Endometrium (tissue), 2 donors: ENCODE measurements at regions not wholly inside any gene's neighbourhood (a gene's known extent, or its start where the extent isn't known, plus 50 kb on each side); places are given as distances from the start of the nearest gene placed in this dataset.
"Not testable (repeated sequence)": the region's sequence is repeated elsewhere in the genome, so short reads cannot be mapped to it uniquely, and the experiment has no call there.

Source experiments
- FAIRE-seq: peaks from 2 replicates; lab custom pipeline; 2012; peaks lifted over from hg19 to GRCh38; lab: Jason Lieb, UNC
- donor health status: control.
- donor health status: control.

DNA sequence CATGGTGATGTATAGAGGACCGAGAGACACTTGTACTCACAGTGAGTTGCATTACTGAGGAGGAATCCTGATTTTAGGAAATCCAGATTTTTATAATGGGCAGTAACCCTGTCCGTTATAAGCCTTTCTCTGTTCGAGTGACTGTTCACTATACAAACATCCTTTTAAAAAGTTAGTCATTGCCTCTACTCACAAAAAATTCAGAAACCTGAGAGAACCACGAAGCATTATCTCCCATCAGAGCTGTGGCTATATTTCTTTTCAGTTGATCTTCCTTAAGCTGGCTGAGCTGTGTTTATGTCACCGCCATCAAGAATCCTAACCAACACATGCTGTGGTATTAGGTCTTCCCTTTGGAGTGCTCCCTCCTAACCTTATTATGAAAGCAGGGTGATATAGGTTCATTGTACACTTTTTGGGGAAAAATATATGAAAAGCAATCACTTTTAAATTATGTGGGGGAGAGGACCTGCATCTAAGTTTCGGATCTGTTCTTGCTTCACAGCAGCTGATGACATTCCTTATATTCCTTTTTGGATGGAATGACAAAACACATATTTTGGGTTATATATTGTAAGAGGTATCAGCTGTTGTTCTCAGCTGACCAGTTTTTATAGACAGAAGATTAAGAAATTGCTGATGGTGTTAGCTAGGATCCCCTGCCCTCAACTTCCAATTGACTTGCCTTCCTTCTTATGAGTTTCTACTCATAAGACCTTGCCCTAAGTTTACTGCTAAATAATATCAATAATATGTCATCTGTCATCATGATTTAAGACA, 465.9 kb upstream of the RASGRP1 start:
- no peak for FAIRE-seq

DNA sequence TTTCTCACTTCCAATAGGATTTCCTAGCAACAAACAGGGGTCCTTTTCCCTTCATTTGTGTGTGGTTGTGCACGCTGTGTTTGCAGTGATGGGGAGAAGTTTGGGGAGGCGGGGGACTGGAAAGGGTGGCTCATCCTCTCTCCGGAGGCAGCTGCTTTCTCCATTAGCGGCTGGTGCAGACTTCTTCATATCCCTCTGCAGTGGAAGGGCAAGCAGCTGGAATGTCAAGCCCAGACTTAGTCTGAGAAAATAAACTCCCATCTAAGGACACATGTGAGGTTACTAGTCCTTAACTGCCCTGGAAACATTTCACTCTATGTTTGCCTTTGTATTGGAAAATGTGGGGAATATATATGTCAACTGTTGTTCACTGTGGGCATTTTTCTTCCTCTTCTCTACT, 467.0 kb upstream of the RASGRP1 start:
- no peak for FAIRE-seq

DNA sequence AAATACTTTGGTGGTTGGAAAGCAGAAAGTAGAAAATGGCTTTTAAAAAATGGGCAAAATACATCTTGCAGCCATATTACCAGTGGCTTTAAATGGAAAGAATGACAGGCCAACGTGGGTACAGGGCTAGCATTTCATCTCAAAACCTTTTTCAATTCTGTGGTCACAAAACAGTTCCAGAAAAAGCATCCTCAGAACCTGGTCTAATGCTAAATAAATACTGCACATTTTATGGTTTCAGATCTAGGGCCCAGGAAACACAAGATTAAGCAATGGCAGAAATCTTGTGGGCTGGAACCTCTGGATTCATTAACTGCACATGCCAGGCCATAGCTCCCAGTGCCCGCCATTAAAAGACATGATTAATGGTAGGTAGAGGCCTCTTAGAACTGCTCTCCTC, 470.2 kb upstream of the RASGRP1 start:
- no peak for FAIRE-seq

DNA sequence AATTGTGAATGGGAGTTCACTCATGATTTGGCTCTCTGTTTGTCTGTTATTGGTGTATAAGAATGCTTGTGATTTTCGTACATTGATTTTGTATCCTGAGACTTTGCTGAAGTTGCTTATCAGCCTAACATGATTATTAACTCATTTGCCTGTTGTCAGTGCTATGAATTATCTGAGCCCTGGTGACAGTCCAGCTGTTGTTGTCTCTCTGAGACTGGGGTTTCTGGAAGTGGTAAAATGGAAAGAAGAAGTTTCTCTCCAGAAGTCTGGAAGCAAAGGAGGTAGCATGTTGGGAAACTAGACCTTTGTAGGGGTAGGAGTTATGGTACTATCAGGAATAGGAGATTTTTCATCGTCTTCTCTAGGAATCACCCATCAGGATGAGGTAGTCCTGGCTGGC, 473.0 kb upstream of the RASGRP1 start:
- not testable (repeated sequence) for FAIRE-seq

DNA sequence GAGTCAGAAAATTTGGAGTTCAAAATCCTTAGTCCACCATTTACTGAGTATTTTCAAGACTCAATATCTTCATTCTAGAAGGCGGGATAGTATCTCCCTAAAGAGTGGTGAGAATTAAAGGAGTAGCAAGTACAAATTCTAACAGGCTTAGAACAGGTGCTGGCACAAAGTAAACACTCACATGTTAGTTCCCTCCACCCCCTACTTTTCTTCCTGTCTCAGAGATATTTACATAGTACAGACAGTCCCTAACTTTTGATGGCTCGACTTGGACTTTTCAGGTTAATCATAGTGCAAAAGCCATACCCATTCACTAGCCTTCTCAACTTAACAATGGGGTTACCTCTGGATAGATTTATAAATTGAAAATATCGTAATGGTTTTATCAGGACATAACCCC, 476.2 kb upstream of the RASGRP1 start:
- no peak for FAIRE-seq

DNA sequence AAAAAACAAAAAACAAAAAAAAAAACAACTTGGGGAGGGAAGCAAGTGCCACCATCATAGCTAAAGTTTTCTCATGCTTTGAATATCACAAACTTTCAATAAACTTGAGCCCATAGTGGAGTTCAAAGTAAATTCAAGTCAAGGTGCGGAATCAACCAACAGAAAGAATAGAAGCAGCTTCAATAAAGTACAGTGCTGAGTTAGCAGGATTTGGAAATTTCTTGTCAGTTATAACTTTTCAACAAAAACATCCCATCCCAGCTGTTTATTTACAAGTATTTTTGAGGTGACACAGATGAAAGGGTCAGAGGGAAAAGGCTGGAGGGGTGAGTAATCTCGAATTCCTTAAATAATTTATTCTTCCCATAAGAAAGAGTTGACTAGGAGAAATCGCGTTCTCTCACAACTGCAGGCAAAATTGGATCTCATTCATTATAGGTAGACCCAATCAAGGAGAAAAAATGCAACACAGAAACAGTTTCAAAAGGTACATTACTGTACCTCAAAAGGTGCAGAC, 477.4 kb upstream of the RASGRP1 start:
- no peak for FAIRE-seq

DNA sequence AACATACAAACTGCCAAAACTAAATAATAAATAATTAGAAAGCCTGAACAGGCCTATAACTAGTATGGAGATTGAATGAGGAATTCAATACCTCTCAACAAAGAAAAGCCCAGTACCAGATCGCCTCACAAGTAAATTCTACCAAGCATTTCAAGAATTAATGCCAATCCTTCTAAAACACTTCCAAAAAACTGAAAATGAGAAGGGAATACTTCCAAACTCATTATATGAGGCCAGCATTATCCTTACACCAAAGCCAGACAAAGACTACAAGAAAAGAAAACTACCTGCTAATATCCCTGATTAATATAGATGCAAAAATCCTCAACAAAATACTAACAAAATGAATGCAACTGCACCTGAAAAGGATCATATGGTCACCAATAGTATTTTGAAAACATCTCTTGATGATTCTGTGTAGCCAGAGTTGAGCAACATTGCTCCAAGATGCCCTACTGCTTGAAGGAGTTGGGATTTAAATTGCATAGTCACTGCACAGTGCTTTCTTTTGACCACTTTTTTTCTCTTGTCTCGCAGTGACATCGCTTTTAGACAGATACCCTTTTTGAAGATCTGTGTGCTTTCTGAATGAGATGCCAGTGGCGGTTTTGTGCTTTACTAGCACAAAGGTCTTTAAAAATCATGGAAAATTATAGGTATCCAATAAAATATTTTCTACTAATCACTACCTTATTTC, 487.2 kb upstream of the RASGRP1 start:
- no peak for FAIRE-seq

DNA sequence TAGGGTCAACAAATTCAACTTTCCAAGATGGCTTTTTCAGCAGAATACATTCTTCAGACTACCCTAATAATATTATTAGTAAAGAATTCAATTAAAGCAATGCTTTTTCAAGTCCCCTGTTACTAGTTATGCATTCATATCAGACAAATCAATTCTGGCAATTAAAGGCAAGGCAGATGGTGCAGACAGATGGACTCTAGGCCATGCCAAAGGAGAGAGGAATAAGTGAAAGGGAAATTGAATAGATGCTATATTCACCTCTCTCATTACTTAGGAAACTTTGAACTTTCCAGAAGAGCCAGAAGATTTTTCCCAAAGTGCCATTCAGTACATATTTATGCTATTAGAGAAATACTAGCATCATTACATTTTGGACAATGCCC, 487.7 kb upstream of the RASGRP1 start:
- no peak for FAIRE-seq

DNA sequence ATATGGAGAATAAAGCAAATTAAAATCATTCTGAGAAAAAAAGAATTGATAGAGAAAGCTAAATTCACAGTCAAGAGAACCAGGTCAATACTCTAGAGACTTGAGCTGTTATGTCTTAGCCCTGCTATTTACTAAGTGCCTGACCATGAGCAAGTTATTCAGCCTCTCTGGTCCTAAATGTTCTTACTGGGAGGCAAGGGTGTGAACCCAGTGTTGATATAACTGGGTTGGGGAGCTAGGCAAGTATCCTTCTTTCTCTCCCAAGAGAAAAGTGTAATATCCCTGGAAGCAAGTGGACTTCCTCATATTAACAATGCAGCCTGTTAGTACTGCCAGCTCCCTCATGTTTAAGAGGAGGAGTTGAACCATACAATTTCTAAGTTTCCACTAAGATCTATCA, 488.9 kb upstream of the RASGRP1 start:
- FAIRE-seq = no peak

DNA sequence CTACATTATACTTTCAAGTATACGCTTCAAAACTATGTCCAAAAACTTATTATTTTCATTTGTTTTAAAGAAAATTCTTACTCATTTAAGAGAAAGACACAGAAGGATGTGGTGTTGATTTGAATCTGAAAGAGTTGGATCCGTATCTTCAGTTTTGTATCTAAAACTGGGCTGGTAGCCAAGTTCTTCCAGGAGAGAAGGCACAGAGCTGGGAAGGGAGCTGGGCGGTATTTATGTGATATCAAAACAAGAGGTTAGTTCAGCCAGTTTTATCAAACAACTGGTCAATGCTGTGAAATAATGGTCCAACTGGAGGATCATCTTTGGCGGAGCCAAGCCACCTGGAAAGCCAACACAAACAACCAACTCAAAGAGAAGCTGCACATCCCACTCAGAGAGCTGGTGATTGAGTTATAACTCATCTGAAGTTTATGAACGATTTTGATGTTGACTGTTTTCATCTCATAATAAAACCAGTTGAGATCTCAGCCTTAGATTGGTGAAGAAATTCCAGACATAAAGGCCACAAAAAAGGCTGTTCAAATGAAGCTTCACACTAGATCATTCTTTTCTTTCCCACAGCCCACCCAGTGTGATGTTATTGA, 489.6 kb upstream of the RASGRP1 start:
- FAIRE-seq = peak; percentile 97

DNA sequence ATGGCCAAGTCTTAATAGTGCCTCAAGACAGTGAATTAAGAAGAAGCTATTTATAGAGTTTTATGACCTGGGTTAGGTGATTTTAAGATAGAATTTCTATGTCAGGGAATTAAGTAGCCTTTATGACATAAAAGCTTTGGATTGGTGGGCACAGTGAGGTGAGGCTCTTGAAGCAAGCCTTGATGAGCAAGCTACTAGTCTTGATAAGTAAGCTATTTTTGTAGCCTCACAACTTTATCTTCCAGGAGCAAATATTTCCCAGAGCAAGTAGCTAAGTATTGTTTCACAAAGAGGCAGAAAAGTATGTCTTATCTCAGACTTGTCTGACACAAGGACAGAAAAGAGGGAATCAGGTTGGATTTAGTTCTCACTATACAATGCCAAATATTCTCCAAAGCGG, 491.7 kb upstream of the RASGRP1 start:
- FAIRE-seq = no peak

DNA sequence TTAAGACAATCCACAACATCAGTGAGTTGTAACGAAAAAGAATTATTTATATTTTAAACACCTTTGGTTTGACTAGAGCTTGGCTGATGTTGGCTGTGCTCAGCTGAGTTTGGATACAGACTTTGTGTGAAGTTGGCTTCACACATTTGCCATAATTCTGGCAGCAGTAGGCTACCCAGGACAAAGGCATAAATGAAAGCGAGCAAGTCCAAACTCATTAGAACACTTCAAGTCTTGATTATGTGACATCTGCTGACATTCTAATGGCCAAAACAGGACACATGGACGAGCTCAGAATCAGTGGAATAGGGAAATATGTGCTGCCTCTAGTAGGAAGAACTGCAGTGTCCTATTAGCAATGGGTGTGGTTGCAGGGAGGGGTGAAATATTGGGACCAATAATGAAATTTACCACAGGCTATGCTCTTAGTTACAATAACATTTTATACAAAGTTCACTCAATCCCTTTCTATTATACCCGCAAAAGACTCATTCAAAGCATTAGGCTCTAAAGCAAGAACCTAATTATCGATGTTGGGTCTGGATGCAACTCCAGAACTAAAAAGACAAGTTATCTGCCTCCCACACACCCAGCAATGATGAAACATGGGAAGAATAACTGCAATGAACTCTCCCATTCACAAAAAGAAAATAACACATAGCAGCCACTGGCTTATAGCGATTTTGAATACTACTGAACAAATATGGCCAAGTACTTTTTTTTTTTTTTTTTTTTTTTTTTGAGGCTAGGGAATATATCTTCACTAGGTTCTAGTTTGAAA, 493.9 kb upstream of the RASGRP1 start:
- no peak for FAIRE-seq

DNA sequence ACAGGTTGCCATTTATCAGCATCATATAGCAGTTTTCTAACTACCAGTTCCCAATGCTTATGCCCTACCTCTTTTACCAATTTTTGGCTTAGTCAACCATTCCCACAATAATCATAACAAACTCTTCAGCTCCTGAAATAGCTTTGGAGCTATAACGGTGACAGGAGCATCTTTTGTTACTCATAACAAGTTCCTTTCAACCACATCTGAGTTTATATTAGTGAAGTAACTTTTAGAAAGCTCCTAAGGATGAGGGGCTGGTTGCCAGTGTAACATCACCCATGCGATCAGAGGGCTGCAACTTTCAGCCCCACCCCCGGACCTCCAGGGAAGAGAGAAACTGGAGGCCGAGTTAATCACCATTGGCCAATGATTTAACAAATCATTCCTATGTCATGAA, 495.3 kb upstream of the RASGRP1 start:
- no peak for FAIRE-seq

DNA sequence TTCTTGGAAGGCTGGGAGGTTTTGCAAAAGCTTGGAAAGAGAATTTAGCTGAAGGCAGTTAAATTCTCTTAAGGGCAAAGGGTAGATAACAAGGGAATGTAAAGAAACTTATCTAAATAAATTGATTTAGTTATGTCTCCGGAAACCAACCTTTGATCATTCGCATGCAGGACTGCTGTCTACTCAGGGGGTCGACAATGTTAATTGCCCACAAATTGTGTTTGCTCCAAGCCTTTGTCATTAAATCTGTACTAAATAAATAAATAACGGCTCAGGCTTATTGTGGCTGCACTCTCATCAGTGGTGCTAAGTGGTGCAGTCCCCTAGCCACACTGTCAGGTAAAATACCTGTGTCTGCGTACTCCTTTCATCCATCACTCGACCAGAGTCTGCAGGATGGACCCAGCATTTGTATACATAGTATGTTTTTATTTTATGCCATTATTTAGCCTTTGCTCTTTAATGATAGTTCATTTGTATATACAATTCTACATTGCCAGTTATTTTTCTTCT, 497.4 kb upstream of the RASGRP1 start:
- no peak for FAIRE-seq

DNA sequence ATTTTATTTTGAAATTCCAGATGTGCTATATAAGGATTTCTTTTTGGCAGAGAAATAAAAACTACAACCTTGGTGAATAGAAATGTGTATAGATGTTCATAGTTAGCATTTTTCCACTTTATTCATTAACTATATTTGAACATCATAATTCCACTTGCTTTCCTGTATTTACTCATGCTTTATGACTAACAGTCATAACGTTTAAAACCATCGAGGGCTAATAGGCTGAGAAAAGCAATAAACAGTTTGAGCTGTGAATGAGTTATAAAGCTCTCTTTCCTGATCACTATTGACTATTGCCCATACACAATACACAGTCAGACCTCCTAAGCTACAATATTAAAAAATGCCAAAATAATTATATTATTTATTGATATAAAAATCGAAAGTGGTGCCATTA, 502.1 kb upstream of the RASGRP1 start:
- FAIRE-seq = no peak

DNA sequence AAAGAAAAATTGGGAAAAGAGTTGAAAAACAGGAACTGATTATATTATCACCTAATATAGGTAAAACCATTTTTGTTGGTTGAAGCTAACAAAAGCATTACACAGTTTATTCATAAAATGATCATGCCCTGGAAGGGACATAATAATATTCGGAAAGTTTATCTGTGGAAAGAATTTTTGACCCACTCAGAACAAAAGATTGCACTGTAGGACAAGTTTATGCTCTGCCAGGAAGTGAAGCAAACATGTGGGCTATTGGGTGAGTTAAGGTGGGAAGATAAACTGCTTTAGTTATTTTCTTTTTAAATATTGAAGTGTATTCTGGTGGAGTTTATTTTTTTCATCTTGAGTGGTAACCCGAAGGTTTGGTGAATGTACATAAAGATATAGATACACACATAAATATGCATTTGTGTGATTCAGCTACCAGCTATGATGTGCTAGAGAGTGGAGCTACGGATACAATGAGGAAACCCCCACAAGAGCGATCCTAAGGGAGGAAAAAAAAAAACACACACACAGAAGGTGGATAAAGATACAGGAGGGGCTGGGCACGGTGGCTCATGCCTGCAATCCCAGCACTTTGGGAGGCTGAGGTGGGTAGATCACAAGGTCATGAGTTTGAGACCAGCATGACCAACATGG, 506.4 kb upstream of the THBS1 start:
- no peak for FAIRE-seq

DNA sequence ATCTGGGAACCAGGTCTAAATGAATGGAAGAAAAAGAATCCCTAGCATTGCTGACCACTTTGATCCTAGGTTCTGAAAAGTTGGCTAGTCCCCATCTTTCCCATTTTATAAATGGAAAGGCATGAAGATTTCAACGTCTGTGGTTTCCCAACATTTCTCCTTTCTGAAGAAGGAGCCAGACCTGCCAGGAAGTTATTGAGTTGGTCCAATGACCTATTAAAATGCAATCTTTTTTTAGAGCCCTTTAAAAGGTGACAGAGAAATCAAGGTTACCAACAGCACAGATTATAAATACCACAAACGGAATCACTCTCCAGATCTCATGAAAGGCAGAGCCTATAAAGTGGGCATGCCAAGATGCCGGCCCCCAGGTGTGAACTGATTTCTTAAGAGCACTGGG, 505.6 kb upstream of the THBS1 start:
- no peak for FAIRE-seq

DNA sequence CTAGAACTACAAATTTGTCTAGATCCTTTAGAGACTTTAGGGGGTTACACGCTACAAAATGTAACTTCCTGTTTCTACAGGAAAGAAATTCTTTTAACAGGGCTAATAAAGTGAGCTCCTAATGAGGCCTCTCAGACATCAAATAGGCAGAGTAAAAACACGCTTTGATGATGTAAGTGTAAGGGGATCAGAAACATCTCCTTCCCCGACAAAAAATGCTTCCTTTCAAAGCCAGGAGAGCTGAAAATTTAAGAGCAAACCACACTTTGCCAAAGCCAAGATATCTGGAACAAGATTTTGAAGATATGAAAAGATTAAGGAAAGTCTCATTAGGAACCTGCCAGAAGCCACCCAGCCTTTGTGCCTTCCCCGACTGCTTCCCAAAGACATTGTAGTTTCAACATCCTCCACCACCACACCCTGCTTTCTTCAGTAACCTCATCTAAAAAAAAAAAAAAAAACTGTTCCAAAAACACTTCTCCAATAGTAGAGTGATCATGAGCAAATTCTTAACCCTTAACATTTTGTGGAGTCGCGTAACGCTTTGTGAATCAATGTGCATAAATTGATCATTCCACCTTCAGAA, 505.0 kb upstream of the THBS1 start:
- no peak for FAIRE-seq

DNA sequence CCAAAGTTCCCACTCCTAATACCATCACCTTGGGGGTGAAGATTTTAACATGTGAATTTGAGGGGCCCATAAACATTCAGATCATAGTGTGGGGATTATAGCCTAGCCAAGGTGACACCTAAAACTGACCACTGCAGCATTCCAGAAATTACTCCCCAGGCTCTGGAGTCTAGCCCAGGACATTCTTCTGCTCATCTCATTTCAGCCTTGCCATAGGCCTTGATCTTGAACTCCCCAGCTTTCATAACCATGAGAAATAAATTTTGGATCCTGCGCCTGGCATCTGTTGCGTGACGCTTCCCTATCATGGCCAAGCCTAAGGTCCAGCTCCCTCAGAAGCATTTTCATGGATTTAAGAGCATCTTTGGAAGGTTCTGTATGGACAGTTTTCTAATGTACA, 502.9 kb upstream of the THBS1 start:
- FAIRE-seq = no peak

DNA sequence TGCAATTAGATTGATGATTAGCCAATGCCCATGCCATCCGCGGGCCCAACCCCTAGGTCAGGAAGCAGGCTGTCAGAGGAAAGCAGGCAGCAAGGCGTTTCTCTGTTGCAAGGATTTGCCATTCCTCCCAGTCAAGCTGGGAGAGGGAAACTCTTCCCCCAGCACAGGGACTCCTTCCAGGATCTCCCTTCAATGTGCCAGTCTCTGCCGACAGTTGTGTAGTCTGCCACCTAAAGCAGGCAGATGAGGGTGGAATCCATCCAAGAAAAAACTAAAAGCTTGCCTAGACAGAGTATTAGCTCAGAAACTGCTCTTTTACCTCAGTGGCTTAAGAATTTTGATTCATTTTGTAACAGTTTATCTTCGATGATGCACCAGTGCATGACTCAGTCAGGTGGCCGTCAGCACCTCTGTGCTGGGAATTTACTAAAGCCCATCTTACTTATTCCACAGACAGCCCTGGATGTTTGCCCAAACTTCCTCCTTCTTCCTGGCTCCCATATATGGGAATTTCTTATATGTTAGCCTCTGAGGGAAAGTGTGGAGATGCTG, 501.5 kb upstream of the THBS1 start:
- FAIRE-seq = no peak

DNA sequence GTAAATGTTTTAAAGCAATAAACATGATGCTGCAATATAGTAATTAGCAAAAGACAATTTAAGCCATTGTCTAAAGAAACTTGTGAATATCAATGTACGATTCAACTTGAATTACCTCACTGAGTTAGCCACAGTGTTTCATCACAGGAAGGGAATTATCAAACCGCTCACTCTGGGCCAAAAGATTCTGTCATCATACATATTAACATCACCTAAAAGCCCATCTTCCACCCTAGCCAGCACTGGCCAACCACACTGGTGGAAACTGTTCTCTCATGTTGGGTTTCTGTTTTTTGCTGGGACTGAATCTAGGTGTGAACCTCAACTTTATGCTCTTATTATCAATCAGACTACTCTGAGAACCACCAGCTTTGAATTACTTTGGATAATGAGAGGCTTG, 497.7 kb upstream of the THBS1 start:
- no peak for FAIRE-seq
